ENCODE measurements at regions not wholly inside any gene's neighbourhood (a gene's known extent, or its start where the extent isn't known, plus 50 kb on each side); places are given as distances from the start of the nearest gene placed in this dataset.

GRCh38 chr18:56200381-56200911, 437.9 kb downstream of the TXNL1 start:
- peak overlapping the region; percentile 7 for H3K9ac ChIP-seq (ENCODE audit: low read length)
- no peak overlapping the region for H3K4me3 Mint-ChIP-seq (ENCODE audit: unreplicated experiment)
- H3K27me3 ChIP-seq (ENCODE audit: insufficient read depth, low read length) = no peaks in the 10 kb centered on the region
- no peaks in the 10 kb centered on the region for H3K9me3 ChIP-seq (ENCODE audit: insufficient read depth, low read depth, low read length)
- peak overlapping the region; percentile 92 for H3K27ac Mint-ChIP-seq (ENCODE audit: unreplicated experiment)
- H3K9me3 Mint-ChIP-seq (ENCODE audit: unreplicated experiment) = no peaks in the 10 kb centered on the region
- peak overlapping the region; percentile 19 for H3K4me3 ChIP-seq (ENCODE audit: insufficient read depth, low read depth, low read length)
- no peaks in the 10 kb centered on the region for H3K36me3 ChIP-seq (ENCODE audit: insufficient read depth, low read length)
- H2AFZ ChIP-seq (ENCODE audit: low read depth, low read length) = peak overlapping the region; percentile 37
- H3K4me2 ChIP-seq (ENCODE audit: low read length) = peak overlapping the region; percentile 62
- H3K27me3 Mint-ChIP-seq (ENCODE audit: low read depth, unreplicated experiment) = no peaks in the 10 kb centered on the region
- peaks cover 40% of the 10 kb centered on the region for H3K4me1 ChIP-seq (ENCODE audit: insufficient read depth, low read length)
- no peaks in the 10 kb centered on the region for H4K20me1 ChIP-seq (ENCODE audit: insufficient read depth, low read length)
- peak; percentile 67 for DNase-seq (ENCODE audit: low read depth)
- FAIRE-seq = peak; percentile 92
- H3K27ac ChIP-seq (ENCODE audit: low read depth, low read length) = peak overlapping the region; percentile 72
- TF ChIP-seq EZH2 (IDR thresholded peaks at IDR 0.05; ENCODE audit: insufficient read depth, low read length) = no peak
- TF ChIP-seq, protein P1, sequence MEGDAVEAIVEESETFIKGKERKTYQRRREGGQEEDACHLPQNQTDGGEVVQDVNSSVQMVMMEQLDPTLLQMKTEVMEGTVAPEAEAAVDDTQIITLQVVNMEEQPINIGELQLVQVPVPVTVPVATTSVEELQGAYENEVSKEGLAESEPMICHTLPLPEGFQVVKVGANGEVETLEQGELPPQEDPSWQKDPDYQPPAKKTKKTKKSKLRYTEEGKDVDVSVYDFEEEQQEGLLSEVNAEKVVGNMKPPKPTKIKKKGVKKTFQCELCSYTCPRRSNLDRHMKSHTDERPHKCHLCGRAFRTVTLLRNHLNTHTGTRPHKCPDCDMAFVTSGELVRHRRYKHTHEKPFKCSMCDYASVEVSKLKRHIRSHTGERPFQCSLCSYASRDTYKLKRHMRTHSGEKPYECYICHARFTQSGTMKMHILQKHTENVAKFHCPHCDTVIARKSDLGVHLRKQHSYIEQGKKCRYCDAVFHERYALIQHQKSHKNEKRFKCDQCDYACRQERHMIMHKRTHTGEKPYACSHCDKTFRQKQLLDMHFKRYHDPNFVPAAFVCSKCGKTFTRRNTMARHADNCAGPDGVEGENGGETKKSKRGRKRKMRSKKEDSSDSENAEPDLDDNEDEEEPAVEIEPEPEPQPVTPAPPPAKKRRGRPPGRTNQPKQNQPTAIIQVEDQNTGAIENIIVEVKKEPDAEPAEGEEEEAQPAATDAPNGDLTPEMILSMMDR (IDR thresholded peaks at IDR 0.05; ENCODE audit: insufficient read depth, low read depth, low read length) = no peak
- H3K4me1 Mint-ChIP-seq (ENCODE audit: low read depth, unreplicated experiment) = peaks cover 36% of the 10 kb centered on the region
- no peaks in the 10 kb centered on the region for H3K36me3 Mint-ChIP-seq (ENCODE audit: low read depth, unreplicated experiment)
- H3K79me2 ChIP-seq (ENCODE audit: insufficient read depth, low read length) = no peaks in the 10 kb centered on the region

DNA sequence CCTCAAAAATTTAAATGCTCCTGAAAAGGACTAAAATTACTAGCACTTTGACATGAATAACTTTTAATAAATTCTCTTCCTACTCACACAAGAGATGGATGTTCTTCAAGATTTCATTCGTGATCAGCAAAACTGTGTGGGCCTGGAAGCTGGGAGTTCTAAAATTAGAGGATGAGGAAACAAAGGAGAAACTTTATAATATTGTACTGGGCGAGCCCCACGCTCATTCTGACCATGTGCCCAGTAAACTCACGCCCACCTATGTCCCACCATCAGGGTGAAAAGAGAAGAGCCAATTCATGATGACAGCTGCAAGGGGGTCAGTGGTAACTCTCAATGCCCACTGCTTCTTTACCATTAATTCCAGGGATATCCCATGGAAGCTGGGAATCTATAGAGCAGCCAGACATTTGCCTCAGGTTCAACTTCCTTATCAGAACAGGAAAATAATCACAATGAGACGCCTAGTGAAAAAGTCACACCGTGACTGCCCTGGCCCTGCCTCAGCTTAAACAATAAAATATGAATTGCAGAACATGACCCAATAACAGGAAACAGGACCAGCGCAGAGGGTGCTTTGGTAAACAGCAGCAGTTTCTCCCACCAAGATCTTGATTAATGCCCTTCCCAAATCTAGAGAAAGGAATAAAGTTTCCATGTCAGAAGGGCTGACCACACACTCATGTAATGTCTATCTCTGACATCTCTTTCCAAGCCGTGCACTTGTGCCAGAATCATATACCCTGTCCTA, 438.6 kb downstream of the TXNL1 start:
- Mint-ChIP-seq H3K36me3 (ENCODE audit: low read depth, unreplicated experiment) (no peaks in the 10 kb centered on the region), H3K4me3 (ENCODE audit: unreplicated experiment) (no peak overlapping the region), H3K4me1 (ENCODE audit: low read depth, unreplicated experiment) (peaks cover 36% of the 10 kb centered on the region), H3K27ac (ENCODE audit: unreplicated experiment) (peak overlapping the region; percentile 92), H3K9me3 (ENCODE audit: unreplicated experiment) (no peaks in the 10 kb centered on the region), H3K27me3 (ENCODE audit: low read depth, unreplicated experiment) (no peaks in the 10 kb centered on the region)
- peak overlapping the region; percentile 7 for H3K9ac ChIP-seq (ENCODE audit: low read length)
- peak overlapping the region; percentile 62 for H3K4me2 ChIP-seq (ENCODE audit: low read length)
- no peaks in the 10 kb centered on the region for H3K36me3 ChIP-seq (ENCODE audit: insufficient read depth, low read length)
- H3K4me1 ChIP-seq (ENCODE audit: insufficient read depth, low read length) = peaks cover 40% of the 10 kb centered on the region
- no peaks in the 10 kb centered on the region for H3K27me3 ChIP-seq (ENCODE audit: insufficient read depth, low read length)
- H3K79me2 ChIP-seq (ENCODE audit: insufficient read depth, low read length) = no peaks in the 10 kb centered on the region
- TF ChIP-seq, protein P1 (IDR thresholded peaks at IDR 0.05; ENCODE audit: insufficient read depth, low read depth, low read length) = no peak
- no peak for TF ChIP-seq EZH2 (IDR thresholded peaks at IDR 0.05; ENCODE audit: insufficient read depth, low read length)
- H3K9me3 ChIP-seq (ENCODE audit: insufficient read depth, low read depth, low read length) = no peaks in the 10 kb centered on the region
- peak overlapping the region; percentile 37 for H2AFZ ChIP-seq (ENCODE audit: low read depth, low read length)
- FAIRE-seq (no peak), DNase-seq (ENCODE audit: low read depth) (peak; percentile 23)
- H4K20me1 ChIP-seq (ENCODE audit: insufficient read depth, low read length) = no peaks in the 10 kb centered on the region
- H3K27ac ChIP-seq (ENCODE audit: low read depth, low read length) = peak overlapping the region; percentile 72
- peak overlapping the region; percentile 19 for H3K4me3 ChIP-seq (ENCODE audit: insufficient read depth, low read depth, low read length)
